Fibroblast of gingiva (primary cell): ENCODE measurements at regions not wholly inside any gene's neighbourhood (a gene's known extent, or its start where the extent isn't known, plus 50 kb on each side); places are given as distances from the start of the nearest gene placed in this dataset.
"Not testable (repeated sequence)": the region's sequence is repeated elsewhere in the genome, so short reads cannot be mapped to it uniquely, and the experiment has no call there.

ENCODE experiments used
- DNase-seq: peaks from one replicate; pipeline ENCODE4 v3.0.0-alpha.2; 2011; ENCODE audit warnings: low read depth

GRCh38 chr3:8143186-8143585 is 358.4 kb upstream of the LMCD1 start:
- DNase-seq = no peak

- DNase-seq = no peak
Observed at GRCh38 chr3:8145661-8146060, 356.0 kb upstream of the LMCD1 start.

- DNase-seq = no peak
Observed at GRCh38 chr3:8147711-8148110, 353.9 kb upstream of the LMCD1 start.

- no peak for DNase-seq
Observed at GRCh38 chr3:8152821-8153418, 348.7 kb upstream of the LMCD1 start.

GRCh38 chr3:8153800-8154199 is 347.8 kb upstream of the LMCD1 start:
- no peak for DNase-seq

- DNase-seq = no peak
Observed at GRCh38 chr3:8154617-8155016, 347.0 kb upstream of the LMCD1 start.

GRCh38 chr3:8156138-8156537 is 345.5 kb upstream of the LMCD1 start:
- DNase-seq = no peak

- no peak for DNase-seq
Observed at GRCh38 chr3:8156831-8157230, 344.8 kb upstream of the LMCD1 start.

GRCh38 chr3:8157640-8158039 is 344.0 kb upstream of the LMCD1 start:
- no peak for DNase-seq

GRCh38 chr3:8164145-8164544 is 337.5 kb upstream of the LMCD1 start:
- no peak for DNase-seq

GRCh38 chr3:8166014-8166413 is 335.6 kb upstream of the LMCD1 start:
- DNase-seq = no peak

- DNase-seq = no peak
Observed at GRCh38 chr3:8170971-8171508, 330.6 kb upstream of the LMCD1 start.

GRCh38 chr3:8173892-8174291 is 327.7 kb upstream of the LMCD1 start:
- DNase-seq = no peak

- DNase-seq = not testable (repeated sequence)
Observed at GRCh38 chr3:8176759-8177483, 324.7 kb upstream of the LMCD1 start.

GRCh38 chr3:8178516-8178915 is 323.1 kb upstream of the LMCD1 start:
- DNase-seq = not testable (repeated sequence)

- DNase-seq = no peak
Observed at GRCh38 chr3:8182904-8183303, 318.7 kb upstream of the LMCD1 start.

- no peak for DNase-seq
Observed at GRCh38 chr3:8183627-8184026, 318.0 kb upstream of the LMCD1 start.

GRCh38 chr3:8186213-8186612 is 315.4 kb upstream of the LMCD1 start:
- DNase-seq = no peak

GRCh38 chr3:8187996-8188395 is 313.6 kb upstream of the LMCD1 start:
- DNase-seq = no peak

GRCh38 chr3:8189051-8189450 is 312.6 kb upstream of the LMCD1 start:
- DNase-seq = no peak

- no peak for DNase-seq
Observed at GRCh38 chr3:8191406-8191805, 310.2 kb upstream of the LMCD1 start.

GRCh38 chr3:8197384-8197783 is 304.2 kb upstream of the LMCD1 start:
- no peak for DNase-seq

- DNase-seq = no peak
Observed at GRCh38 chr3:8198605-8199004, 303.0 kb upstream of the LMCD1 start.

GRCh38 chr3:8200996-8201395 is 300.6 kb upstream of the LMCD1 start:
- DNase-seq = no peak
